ENCODE measurements at regions not wholly inside any gene's neighbourhood (a gene's known extent, or its start where the extent isn't known, plus 50 kb on each side); places are given as distances from the start of the nearest gene placed in this dataset.
"Not testable (repeated sequence)": the region's sequence is repeated elsewhere in the genome, so short reads cannot be mapped to it uniquely, and the experiment has no call there.

GRCh38 chr13:97757807-97758206 is 195.7 kb upstream of the IPO5 start:
- H3K27me3 Mint-ChIP-seq: no peaks in the 10 kb centered on the region
- no peak for DNase-seq
- H3K27ac Mint-ChIP-seq: no peak overlapping the region
- no peaks in the 10 kb centered on the region for H3K4me1 Mint-ChIP-seq
- no peak overlapping the region for H3K4me3 Mint-ChIP-seq
- no peak for ATAC-seq
- no peaks in the 10 kb centered on the region for H3K9me3 Mint-ChIP-seq

GRCh38 chr13:97758317-97758716 is 195.2 kb upstream of the IPO5 start:
- Mint-ChIP-seq H3K4me1 (no peaks in the 10 kb centered on the region), H3K27ac (peak overlapping the region in 1 of 2 donors; percentile 48), H3K27me3 (no peaks in the 10 kb centered on the region), H3K9me3 (peaks cover 0 to 3% of the 10 kb centered on the region in 2 donors), H3K4me3 (no peak overlapping the region)
- no peak for ATAC-seq
- DNase-seq: no peak

- H3K4me1 Mint-ChIP-seq: no peaks in the 10 kb centered on the region
- DNase-seq (no peak), ATAC-seq (no peak)
- H3K9me3 Mint-ChIP-seq: peaks cover 0 to 5% of the 10 kb centered on the region in 2 donors
- H3K27me3 Mint-ChIP-seq: no peaks in the 10 kb centered on the region
- no peak overlapping the region for H3K4me3 Mint-ChIP-seq
- H3K27ac Mint-ChIP-seq: no peak overlapping the region
These were observed 191.5 kb upstream of the IPO5 start for GRCh38 chr13:97761796-97762540.

- no peaks in the 10 kb centered on the region for H3K27me3 Mint-ChIP-seq
- DNase-seq (no peak), ATAC-seq (no peak)
- no peak overlapping the region for H3K4me3 Mint-ChIP-seq
- no peaks in the 10 kb centered on the region for H3K4me1 Mint-ChIP-seq
- peak overlapping the region in 1 of 2 donors; percentile 77 for H3K27ac Mint-ChIP-seq
- H3K9me3 Mint-ChIP-seq: peaks cover 0 to 5% of the 10 kb centered on the region in 2 donors
These were observed 186.7 kb upstream of the IPO5 start for GRCh38 chr13:97766749-97767148.

- ATAC-seq (no peak), DNase-seq (no peak)
- Mint-ChIP-seq H3K4me1 (no peaks in the 10 kb centered on the region), H3K4me3 (no peak overlapping the region), H3K27ac (no peak overlapping the region), H3K27me3 (no peaks in the 10 kb centered on the region), H3K9me3 (peaks cover 0 to 4% of the 10 kb centered on the region in 2 donors)
These were observed 185.3 kb upstream of the IPO5 start for GRCh38 chr13:97768134-97768533.

- H3K9me3 Mint-ChIP-seq, DNase-seq, H3K27me3 Mint-ChIP-seq, H3K4me1 Mint-ChIP-seq, H3K4me3 Mint-ChIP-seq, ATAC-seq, H3K27ac Mint-ChIP-seq: not testable (repeated sequence)
These were observed 183.2 kb upstream of the IPO5 start for GRCh38 chr13:97770231-97770630.

GRCh38 chr13:97772466-97772865 is 181.0 kb upstream of the IPO5 start:
- H3K4me1 Mint-ChIP-seq, H3K4me3 Mint-ChIP-seq, DNase-seq, H3K27ac Mint-ChIP-seq, ATAC-seq, H3K27me3 Mint-ChIP-seq: not testable (repeated sequence)
- H3K9me3 Mint-ChIP-seq: peaks cover 8 to 16% of the 10 kb centered on the region in 2 donors

- not testable (repeated sequence) for ATAC-seq, H3K27ac Mint-ChIP-seq, DNase-seq, H3K4me1 Mint-ChIP-seq, H3K27me3 Mint-ChIP-seq, H3K4me3 Mint-ChIP-seq
- peaks cover 8 to 16% of the 10 kb centered on the region in 2 donors for H3K9me3 Mint-ChIP-seq
These were observed 178.9 kb upstream of the IPO5 start for GRCh38 chr13:97774391-97775100.

GRCh38 chr13:97780486-97780885 is 173.0 kb upstream of the IPO5 start:
- DNase-seq (no peak), ATAC-seq (no peak)
- H3K4me1 Mint-ChIP-seq: no peaks in the 10 kb centered on the region
- no peak overlapping the region for H3K4me3 Mint-ChIP-seq
- no peak overlapping the region for H3K27ac Mint-ChIP-seq
- H3K27me3 Mint-ChIP-seq: peaks cover 16% of the 10 kb centered on the region
- H3K9me3 Mint-ChIP-seq: peaks cover 15 to 17% of the 10 kb centered on the region in 2 donors

GRCh38 chr13:97781891-97782305 is 171.6 kb upstream of the IPO5 start:
- Mint-ChIP-seq H3K27me3 (peaks cover 16% of the 10 kb centered on the region), H3K4me1 (no peaks in the 10 kb centered on the region), H3K27ac (no peak overlapping the region), H3K4me3 (no peak overlapping the region), H3K9me3 (peaks cover 8 to 9% of the 10 kb centered on the region in 2 donors)
- ATAC-seq (no peak), DNase-seq (no peak)

GRCh38 chr13:97786510-97786909 is 167.0 kb upstream of the IPO5 start:
- Mint-ChIP-seq H3K27ac (no peak overlapping the region), H3K27me3 (peaks cover 7% of the 10 kb centered on the region), H3K4me1 (no peaks in the 10 kb centered on the region), H3K4me3 (no peak overlapping the region), H3K9me3 (peaks cover 9 to 11% of the 10 kb centered on the region in 2 donors)
- ATAC-seq (no peak), DNase-seq (no peak)

- ATAC-seq (no peak), DNase-seq (no peak)
- H3K4me1 Mint-ChIP-seq: no peaks in the 10 kb centered on the region
These were observed 155.9 kb upstream of the IPO5 start for GRCh38 chr13:97797553-97797952.

GRCh38 chr13:97798171-97798821 is 155.2 kb upstream of the IPO5 start:
- Mint-ChIP-seq H3K4me3 (no peak overlapping the region), H3K4me1 (no peaks in the 10 kb centered on the region), H3K27me3 (peaks cover 3% of the 10 kb centered on the region), H3K9me3 (peaks cover 20 to 28% of the 10 kb centered on the region in 2 donors), H3K27ac (no peak overlapping the region)
- no peak for DNase-seq
- no peak for ATAC-seq

More at GRCh38 chr13:97797553-97797952, 155.9 kb upstream of the IPO5 start:
- Mint-ChIP-seq H3K27ac (no peak overlapping the region), H3K4me3 (no peak overlapping the region), H3K9me3 (peaks cover 25 to 35% of the 10 kb centered on the region in 2 donors), H3K27me3 (no peaks in the 10 kb centered on the region)

GRCh38 chr13:97798836-97799235 is 154.6 kb upstream of the IPO5 start:
- Mint-ChIP-seq H3K27me3 (peaks cover 9% of the 10 kb centered on the region), H3K4me1 (no peaks in the 10 kb centered on the region), H3K9me3 (peaks cover 18 to 22% of the 10 kb centered on the region in 2 donors), H3K27ac (no peak overlapping the region), H3K4me3 (no peak overlapping the region)
- DNase-seq (no peak), ATAC-seq (no peak)

GRCh38 chr13:97802213-97802612 is 151.3 kb upstream of the IPO5 start:
- Mint-ChIP-seq H3K27ac (no peak overlapping the region), H3K4me1 (no peaks in the 10 kb centered on the region), H3K4me3 (no peak overlapping the region), H3K27me3 (peaks cover 11% of the 10 kb centered on the region), H3K9me3 (no peaks in the 10 kb centered on the region)
- DNase-seq (no peak), ATAC-seq (no peak)

GRCh38 chr13:97809576-97809975 is 143.9 kb upstream of the IPO5 start:
- Mint-ChIP-seq H3K4me3 (no peak overlapping the region), H3K27ac (no peak overlapping the region), H3K4me1 (no peaks in the 10 kb centered on the region), H3K9me3 (peaks cover 0 to 5% of the 10 kb centered on the region in 2 donors), H3K27me3 (peaks cover 36% of the 10 kb centered on the region)
- DNase-seq (no peak), ATAC-seq (no peak)
